ENCODE measurements at regions not wholly inside any gene's neighbourhood (a gene's known extent, or its start where the extent isn't known, plus 50 kb on each side); places are given as distances from the start of the nearest gene placed in this dataset.

DNA sequence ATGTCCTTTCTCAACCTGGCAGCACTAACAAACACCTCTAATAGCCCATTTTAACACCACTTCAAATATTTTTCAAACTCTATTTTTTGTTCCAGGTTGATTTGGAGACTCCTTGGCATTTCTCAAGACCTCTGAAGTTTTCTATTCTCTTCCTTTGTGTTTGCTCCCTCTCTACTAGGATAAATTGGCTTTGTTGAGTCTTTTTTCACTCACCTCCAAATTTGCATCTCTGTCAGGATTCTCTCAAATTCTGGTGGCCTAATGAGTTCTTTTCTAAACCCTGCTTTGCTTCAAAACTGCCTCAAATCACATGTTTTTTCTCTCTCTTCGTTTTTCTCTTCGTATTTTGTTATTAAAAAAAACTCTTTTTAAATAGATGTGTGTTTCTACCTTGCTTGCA lies 582.2 kb upstream of the ADGRL4 start:
- Histone ChIP-seq H3K4me3 (no peak overlapping the region), H3K9me3 (no peaks in the 10 kb centered on the region), H3K4me1 (no peaks in the 10 kb centered on the region), H3K27me3 (no peaks in the 10 kb centered on the region), H3K36me3 (no peaks in the 10 kb centered on the region), H3K27ac (no peak overlapping the region)
- no peak for DNase-seq
- TF ChIP-seq EP300 (IDR thresholded peaks at IDR 0.05), result no peak
- no peak for TF ChIP-seq POLR2AphosphoS5 (IDR thresholded peaks at IDR 0.05)
- no peak for TF ChIP-seq POLR2A (IDR thresholded peaks at IDR 0.05)
- TF ChIP-seq, protein P1, sequence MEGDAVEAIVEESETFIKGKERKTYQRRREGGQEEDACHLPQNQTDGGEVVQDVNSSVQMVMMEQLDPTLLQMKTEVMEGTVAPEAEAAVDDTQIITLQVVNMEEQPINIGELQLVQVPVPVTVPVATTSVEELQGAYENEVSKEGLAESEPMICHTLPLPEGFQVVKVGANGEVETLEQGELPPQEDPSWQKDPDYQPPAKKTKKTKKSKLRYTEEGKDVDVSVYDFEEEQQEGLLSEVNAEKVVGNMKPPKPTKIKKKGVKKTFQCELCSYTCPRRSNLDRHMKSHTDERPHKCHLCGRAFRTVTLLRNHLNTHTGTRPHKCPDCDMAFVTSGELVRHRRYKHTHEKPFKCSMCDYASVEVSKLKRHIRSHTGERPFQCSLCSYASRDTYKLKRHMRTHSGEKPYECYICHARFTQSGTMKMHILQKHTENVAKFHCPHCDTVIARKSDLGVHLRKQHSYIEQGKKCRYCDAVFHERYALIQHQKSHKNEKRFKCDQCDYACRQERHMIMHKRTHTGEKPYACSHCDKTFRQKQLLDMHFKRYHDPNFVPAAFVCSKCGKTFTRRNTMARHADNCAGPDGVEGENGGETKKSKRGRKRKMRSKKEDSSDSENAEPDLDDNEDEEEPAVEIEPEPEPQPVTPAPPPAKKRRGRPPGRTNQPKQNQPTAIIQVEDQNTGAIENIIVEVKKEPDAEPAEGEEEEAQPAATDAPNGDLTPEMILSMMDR (IDR thresholded peaks at IDR 0.05), result no peak
- intact Hi-C loops (cut with DNase I), result no loop called here
- WGBS, 2 donors, result 71 to 76% methylated on average over 2 of the region's 2 CpGs

GRCh38 chr1:79587229-79587628 lies 580.7 kb upstream of the ADGRL4 start:
- no peaks in the 10 kb centered on the region for H3K36me3 ChIP-seq
- intact Hi-C loops (cut with DNase I), result no loop called here
- H3K4me3 ChIP-seq, result no peak overlapping the region
- H3K27me3 ChIP-seq, result no peaks in the 10 kb centered on the region
- no peak for DNase-seq
- no peaks in the 10 kb centered on the region for H3K9me3 ChIP-seq
- H3K4me1 ChIP-seq, result no peaks in the 10 kb centered on the region
- TF ChIP-seq EP300 (IDR thresholded peaks at IDR 0.05), result no peak
- TF ChIP-seq, protein P1 (IDR thresholded peaks at IDR 0.05), result no peak
- no peak for TF ChIP-seq POLR2AphosphoS5 (IDR thresholded peaks at IDR 0.05)
- no peak for TF ChIP-seq POLR2A (IDR thresholded peaks at IDR 0.05)
- H3K27ac ChIP-seq, result no peak overlapping the region

- no peak overlapping the region for H3K4me3 ChIP-seq
- TF ChIP-seq, protein P1 (IDR thresholded peaks at IDR 0.05), result no peak
- intact Hi-C loops (cut with DNase I), result no loop called here
Observed at GRCh38 chr1:79585801-79586200, 579.3 kb upstream of the ADGRL4 start.

DNA sequence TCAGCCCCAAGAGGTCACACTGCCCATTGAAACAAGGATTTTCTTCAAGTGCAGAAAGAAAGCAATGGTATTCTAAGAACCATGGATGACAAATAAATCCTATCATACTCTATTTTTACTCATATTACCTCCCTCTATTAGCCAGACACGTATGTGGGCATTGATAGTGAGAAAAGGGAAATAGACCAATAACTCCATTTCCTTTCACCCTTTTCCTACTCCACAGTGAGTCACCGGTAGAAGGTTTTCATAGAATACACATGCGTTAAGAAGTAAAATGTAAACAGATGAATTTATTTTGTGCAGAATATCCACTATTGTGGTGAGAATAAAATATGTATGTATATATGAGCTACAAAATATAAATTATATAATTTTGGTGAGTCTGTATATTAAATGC lies 568.9 kb upstream of the ADGRL4 start:
- H3K27me3 ChIP-seq, result no peaks in the 10 kb centered on the region
- no peaks in the 10 kb centered on the region for H3K9me3 ChIP-seq
- no peak overlapping the region for H3K27ac ChIP-seq
- H3K4me1 ChIP-seq, result no peaks in the 10 kb centered on the region
- TF ChIP-seq POLR2A (IDR thresholded peaks at IDR 0.05) (no peak), EP300 (IDR thresholded peaks at IDR 0.05) (no peak), POLR2AphosphoS5 (IDR thresholded peaks at IDR 0.05) (no peak)
- TF ChIP-seq, protein P1 (IDR thresholded peaks at IDR 0.05), result no peak
- H3K4me3 ChIP-seq, result no peak overlapping the region
- DNase-seq, result no peak
- 49 to 69% methylated on average over 3 of the region's 3 CpGs for WGBS, 2 donors
- intact Hi-C loops (cut with DNase I), result no loop called here
- no peaks in the 10 kb centered on the region for H3K36me3 ChIP-seq

More at GRCh38 chr1:79585801-79586200, 579.3 kb upstream of the ADGRL4 start:
- Histone ChIP-seq H3K27ac (no peak overlapping the region), H3K9me3 (no peaks in the 10 kb centered on the region), H3K27me3 (no peaks in the 10 kb centered on the region), H3K36me3 (no peaks in the 10 kb centered on the region), H3K4me1 (no peaks in the 10 kb centered on the region)
- WGBS, 2 donors, result 78 to 90% methylated on average over 3 of the region's 3 CpGs
- DNase-seq, result no peak

- no peaks in the 10 kb centered on the region for H3K27me3 ChIP-seq
- no peak for DNase-seq
- WGBS, 2 donors, result 14 to 68% methylated on average over 1 of the region's 1 CpG
- TF ChIP-seq POLR2A (IDR thresholded peaks at IDR 0.05) (no peak), EP300 (IDR thresholded peaks at IDR 0.05) (no peak), POLR2AphosphoS5 (IDR thresholded peaks at IDR 0.05) (no peak)
- TF ChIP-seq, protein P1 (IDR thresholded peaks at IDR 0.05), result no peak
- H3K9me3 ChIP-seq, result no peaks in the 10 kb centered on the region
- intact Hi-C loops (cut with DNase I), result no loop called here
- H3K4me1 ChIP-seq, result no peaks in the 10 kb centered on the region
- H3K4me3 ChIP-seq, result no peak overlapping the region
- no peak overlapping the region for H3K27ac ChIP-seq
- H3K36me3 ChIP-seq, result no peaks in the 10 kb centered on the region
Observed at GRCh38 chr1:79568411-79568810, 561.9 kb upstream of the ADGRL4 start.

Data from sigmoid colon (tissue), 6 donors.